CD1c-positive myeloid dendritic cell (primary cell): ENCODE measurements at regions not wholly inside any gene's neighbourhood (a gene's known extent, or its start where the extent isn't known, plus 50 kb on each side); places are given as distances from the start of the nearest gene placed in this dataset.
"Not testable (repeated sequence)": the region's sequence is repeated elsewhere in the genome, so short reads cannot be mapped to it uniquely, and the experiment has no call there.

Source experiments
- DNase-seq: peaks from one replicate; pipeline ENCODE4 v3.0.0-alpha.2; 2016; ENCODE audit errors: extremely low spot score

DNA sequence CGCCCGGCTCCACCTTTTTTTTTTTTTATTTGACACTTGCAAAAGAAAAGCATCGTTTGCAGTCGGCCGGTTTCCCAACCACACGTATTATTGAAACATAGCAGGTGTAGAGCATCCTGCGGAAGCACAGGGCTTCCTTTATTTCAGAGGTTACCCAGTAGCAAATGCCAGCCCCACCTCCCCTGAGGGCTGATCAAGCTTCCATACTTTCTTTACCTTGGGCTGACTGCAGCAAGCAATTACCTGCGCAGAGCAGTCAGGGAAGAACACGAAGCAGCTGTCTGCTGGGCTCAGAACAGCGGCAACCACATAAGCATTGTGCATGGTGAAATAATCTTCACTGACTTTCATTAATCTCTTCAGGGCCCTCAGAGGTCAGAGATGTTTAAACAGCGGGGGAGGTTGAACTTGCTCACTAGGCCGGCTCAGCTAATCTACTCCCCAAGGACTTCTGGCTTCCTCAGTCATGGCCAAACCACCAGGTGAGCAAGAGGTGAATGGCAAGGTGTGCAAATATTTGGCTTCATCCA is 784.7 kb upstream of the AUTS2 start:
- DNase-seq, result no peak

- no peak for DNase-seq
These were observed 781.8 kb upstream of the AUTS2 start for GRCh38 chr7:68816491-68816890.

GRCh38 chr7:68820321-68820720 is 778.0 kb upstream of the AUTS2 start:
- DNase-seq, result no peak

DNA sequence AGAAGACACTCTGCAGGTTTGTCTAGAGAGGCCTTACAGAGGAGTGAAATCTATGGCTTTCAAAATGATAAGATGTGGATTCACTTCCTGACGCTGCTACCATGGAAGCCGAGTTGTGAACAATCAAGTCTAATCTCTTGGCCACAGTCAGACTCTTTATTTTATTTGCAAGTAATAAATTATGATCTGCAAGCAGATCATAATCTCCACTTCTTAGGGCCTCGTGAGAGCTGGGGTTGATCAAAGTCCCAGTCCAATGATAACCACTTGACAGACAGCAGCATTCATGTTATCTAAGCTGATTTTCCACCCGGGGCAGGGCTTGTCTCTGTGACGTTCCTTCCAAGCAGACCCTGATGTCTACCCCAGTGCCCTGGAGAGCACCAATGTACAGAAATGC is 776.4 kb upstream of the AUTS2 start:
- no peak for DNase-seq

DNA sequence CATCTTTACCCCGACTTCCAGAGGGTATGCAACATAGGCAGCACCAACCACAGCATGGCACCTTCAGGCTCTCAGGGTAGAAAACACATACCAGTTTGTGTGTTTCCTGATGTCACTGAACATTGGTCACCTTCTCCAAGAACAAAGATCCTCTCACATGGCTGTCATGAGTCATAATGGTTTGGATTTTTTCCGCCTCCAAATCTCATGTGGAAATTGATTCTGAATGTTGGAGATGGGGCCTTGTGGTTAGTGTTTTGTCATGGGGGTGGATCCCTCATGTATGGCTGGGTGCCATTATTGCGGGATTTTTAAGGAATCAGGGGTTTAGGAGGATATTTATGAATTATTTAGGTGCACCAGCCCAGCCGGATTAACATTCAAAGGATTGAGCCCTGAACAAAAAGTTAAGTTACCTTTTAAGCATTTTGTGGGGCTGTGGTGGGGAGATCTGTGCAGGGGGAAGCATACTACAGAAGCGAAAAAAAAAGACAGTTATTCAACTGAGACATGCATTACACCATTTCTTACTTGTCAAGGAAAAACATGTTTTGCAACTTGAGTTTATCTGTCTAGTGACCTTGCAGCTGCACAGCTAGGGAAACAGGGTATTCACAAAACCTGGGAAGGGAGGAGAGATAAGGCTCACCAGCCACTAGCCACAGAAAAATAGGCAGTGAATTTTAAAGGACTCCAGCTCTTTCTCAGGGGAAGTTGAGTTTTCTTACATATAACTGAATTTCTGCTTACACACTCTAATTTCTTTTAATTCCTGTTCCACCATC is 774.1 kb upstream of the AUTS2 start:
- no peak for DNase-seq

GRCh38 chr7:68828575-68828974 is 769.7 kb upstream of the AUTS2 start:
- DNase-seq, result no peak

- no peak for DNase-seq
These were observed 764.9 kb upstream of the AUTS2 start for GRCh38 chr7:68833422-68833821.

DNA sequence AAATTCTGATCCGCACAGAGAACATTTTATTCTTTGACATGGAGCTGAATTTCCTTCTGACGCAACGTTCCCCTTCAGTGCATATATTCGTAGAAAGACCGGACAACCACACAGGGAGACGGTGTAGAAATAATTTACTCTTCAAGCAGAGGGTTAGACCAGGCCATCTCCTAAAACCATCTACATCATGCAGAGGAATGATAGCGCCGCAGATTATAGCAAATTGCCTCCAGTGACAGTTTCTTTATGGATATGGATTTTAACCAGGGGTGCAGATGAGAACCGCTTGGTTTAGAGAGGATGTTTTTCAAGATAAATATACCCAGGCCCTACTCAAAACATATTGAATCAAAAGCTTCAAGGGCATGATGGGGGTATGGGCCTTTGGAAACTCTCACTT is 759.3 kb upstream of the AUTS2 start:
- DNase-seq, result no peak

DNA sequence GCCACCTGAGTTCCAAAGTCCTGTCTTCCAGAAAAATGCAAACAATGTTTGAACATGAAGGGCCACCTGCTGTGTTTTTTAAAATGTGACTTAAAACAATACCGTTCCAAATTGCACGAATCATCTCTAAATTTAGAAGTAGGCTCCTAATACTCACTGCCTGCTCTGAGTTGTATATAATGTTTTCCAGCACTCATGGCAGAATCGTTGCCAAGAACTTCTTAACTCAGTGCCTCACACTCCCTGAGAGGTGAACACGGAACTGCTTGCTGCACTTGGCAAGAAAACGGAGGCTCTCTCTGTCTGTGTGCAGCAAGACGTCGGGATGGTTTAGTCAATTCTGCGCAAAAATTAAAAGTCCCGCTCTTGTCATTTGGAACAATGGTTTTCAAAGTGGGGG is 757.3 kb upstream of the AUTS2 start:
- DNase-seq, result no peak

DNA sequence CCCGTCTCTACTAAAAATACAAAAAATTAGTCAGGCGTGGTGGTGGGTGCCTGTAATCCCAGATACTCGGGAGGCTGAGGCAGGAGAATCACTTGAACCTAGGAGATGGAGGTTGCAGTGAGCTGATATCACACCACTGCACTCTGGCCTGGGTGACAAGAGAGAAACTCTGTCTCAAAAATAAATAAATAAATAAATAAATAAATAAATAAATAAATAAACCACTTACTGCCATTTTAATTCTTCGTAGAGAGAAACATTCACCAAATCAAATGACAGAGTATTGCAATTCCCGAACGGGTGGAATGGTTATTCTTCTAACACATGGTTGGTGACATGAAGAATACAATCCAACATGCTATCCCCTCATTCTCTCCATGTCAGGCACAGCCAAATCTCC is 754.3 kb upstream of the AUTS2 start:
- not testable (repeated sequence) for DNase-seq

DNA sequence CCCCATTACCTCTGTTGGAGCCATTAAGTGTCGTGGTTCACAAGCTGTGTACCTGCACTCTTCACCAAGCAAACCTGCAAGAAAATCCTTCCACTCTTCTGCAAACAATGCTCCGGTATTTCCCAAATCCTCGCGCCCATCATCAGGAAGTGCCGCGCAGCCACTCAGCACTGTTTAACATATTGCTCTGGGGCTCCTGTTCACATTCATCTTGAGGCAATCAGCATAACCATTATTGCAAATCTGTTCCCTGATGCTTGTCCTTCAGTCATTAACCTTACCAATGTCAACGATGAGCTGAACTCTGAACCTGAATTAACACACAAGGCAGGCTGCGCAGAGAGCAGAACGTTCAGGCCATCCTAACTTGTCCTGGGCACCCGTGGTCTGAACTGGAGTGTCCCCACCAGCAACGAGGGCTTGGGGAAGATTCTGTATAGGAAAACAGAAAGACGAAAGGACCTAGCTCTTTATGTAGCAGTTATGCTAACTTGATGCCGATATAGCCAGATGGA is 751.4 kb upstream of the AUTS2 start:
- no peak for DNase-seq

- no peak for DNase-seq
These were observed 745.0 kb upstream of the AUTS2 start for GRCh38 chr7:68853254-68853653.

DNA sequence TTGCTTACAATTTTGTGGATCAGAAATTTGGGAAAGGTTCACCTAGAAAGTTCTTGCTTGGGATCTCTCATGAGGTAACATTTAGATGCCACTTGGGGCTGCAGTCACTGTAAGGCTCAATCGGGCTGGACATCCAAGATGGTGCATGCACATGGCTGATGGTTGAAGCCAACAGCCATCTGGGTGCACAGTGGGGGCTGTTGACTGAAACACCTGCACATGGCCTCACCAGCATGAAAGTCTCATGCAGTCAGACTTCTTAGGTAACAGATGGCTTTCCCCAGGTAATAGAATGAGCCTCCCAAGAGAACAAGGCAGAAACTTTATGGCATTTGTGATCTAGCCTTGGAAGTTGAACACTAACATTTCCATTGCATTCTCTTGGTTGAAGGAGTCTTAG is 740.7 kb upstream of the AUTS2 start:
- no peak for DNase-seq

DNA sequence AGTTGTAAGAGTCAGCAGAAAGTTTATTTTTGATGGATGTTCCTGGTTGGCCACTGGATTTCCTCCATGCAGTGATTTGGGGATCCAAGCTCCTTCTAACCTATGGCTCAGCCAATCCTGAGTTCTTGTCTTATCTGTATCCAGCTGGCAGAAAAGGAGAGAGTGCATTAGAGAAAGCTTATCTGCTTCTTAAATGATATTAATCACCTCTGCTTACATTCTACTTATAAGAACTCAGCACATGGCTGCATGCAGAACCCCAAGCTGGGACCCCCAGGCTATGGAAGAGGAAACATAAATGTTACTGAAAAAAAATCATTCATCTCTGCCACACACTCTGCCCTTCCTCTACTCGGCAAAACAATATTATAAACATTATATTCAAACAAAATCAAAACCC is 739.8 kb upstream of the AUTS2 start:
- DNase-seq, result no peak

- DNase-seq, result no peak
These were observed 737.1 kb upstream of the AUTS2 start for GRCh38 chr7:68861171-68861570.

DNA sequence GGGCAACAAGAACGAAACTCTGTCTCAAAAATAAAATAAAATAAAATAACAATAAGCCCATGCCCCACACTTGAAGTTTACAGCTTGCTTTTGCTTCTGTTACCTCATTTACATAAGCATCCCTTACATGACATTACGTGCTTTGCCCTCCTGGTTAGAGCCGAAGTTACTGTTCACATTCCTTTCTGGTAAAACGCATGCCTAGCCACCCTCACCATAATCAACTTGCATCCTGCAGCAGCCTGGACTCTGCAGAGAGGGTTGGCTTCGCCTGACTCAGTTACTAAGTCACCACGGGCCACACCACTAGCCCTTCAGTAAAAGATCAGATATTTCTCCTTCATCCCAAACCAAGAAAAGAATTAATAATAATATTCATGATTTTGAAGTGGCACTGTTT is 736.0 kb upstream of the AUTS2 start:
- DNase-seq, result no peak

GRCh38 chr7:68862736-68863135 is 735.5 kb upstream of the AUTS2 start:
- no peak for DNase-seq

GRCh38 chr7:68865351-68866199 is 732.7 kb upstream of the AUTS2 start:
- no peak for DNase-seq

DNA sequence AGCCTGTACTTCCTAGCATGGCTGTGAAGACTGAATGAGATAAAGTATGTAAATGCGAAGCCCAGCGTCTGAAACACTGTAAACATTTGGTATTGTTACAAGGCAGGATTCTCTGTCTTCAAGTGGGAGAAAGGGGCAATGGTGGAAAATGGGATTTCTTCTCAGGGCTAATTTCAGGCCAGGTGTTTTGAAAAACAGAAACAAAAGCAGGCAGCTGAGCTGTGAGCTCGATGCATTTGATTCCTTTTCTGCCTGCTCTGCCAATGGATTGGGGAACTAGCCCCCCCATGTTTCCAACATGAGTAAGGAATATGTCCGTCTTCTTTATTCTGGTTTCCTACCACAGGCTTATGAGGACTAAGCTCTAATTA is 732.1 kb upstream of the AUTS2 start:
- DNase-seq, result no peak

GRCh38 chr7:68866721-68867120 is 731.6 kb upstream of the AUTS2 start:
- DNase-seq, result not testable (repeated sequence)

DNA sequence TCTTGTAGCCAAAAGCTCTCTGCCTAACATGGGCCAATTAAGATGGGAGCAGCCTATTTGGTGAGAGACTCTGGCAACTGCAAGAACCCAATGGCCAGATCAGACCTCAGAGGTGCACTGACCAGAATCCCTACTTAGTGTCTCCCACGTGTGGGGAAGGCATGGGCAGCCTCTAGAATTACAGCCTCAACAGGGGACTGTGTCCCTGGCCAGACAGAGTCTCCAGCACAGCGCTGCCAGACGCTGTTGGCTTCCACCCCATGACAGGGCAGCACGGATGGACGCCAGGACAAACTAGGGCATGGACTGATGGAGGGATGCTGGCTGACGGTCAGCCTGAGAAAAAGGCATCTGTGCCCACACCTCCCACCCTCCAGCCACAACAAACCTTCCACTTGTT is 729.3 kb upstream of the AUTS2 start:
- no peak for DNase-seq

GRCh38 chr7:68873616-68874015 is 724.7 kb upstream of the AUTS2 start:
- no peak for DNase-seq

GRCh38 chr7:68875857-68876256 is 722.4 kb upstream of the AUTS2 start:
- no peak for DNase-seq
